HG02571 (cell line): ENCODE measurements at regions not wholly inside any gene's neighbourhood (a gene's known extent, or its start where the extent isn't known, plus 50 kb on each side); places are given as distances from the start of the nearest gene placed in this dataset.
"Not testable (repeated sequence)": the region's sequence is repeated elsewhere in the genome, so short reads cannot be mapped to it uniquely, and the experiment has no call there.

Source experiments
- ATAC-seq: cut with Tn5 transposase; IDR thresholded peaks from one replicate; pipeline ENCODE4 v1.9.1; 2021; ENCODE audit warnings: mild to moderate bottlenecking, moderate library complexity; ENCODE audit not compliant: unreplicated experiment

- not testable (repeated sequence) for ATAC-seq
Observed at GRCh38 chr11:67779189-67779875, 104.9 kb upstream of the ALDH3B2 start.

GRCh38 chr11:67776852-67777520, 102.6 kb upstream of the ALDH3B2 start:
- no peak for ATAC-seq

- ATAC-seq, result not testable (repeated sequence)
Observed at GRCh38 chr11:67774175-67774574, 99.8 kb upstream of the ALDH3B2 start.

GRCh38 chr11:67768001-67768730, 93.7 kb upstream of the ALDH3B2 start:
- not testable (repeated sequence) for ATAC-seq

GRCh38 chr11:67761211-67761610, 86.8 kb upstream of the ALDH3B2 start:
- not testable (repeated sequence) for ATAC-seq

- ATAC-seq, result not testable (repeated sequence)
Observed at GRCh38 chr11:67759321-67759720, 84.9 kb upstream of the ALDH3B2 start.

- not testable (repeated sequence) for ATAC-seq
Observed at GRCh38 chr11:67758467-67758866, 84.0 kb upstream of the ALDH3B2 start.

- not testable (repeated sequence) for ATAC-seq
Observed at GRCh38 chr11:67758009-67758408, 83.6 kb upstream of the ALDH3B2 start.

GRCh38 chr11:67753820-67754219, 79.4 kb upstream of the ALDH3B2 start:
- not testable (repeated sequence) for ATAC-seq

GRCh38 chr11:67745181-67745726, 70.8 kb upstream of the ALDH3B2 start:
- no peak for ATAC-seq

- not testable (repeated sequence) for ATAC-seq
Observed at GRCh38 chr11:67744231-67744630, 69.8 kb upstream of the ALDH3B2 start.

- ATAC-seq, result not testable (repeated sequence)
Observed at GRCh38 chr11:67738231-67738630, 63.8 kb upstream of the ALDH3B2 start.

- ATAC-seq, result not testable (repeated sequence)
Observed at GRCh38 chr11:67737562-67738080, 63.2 kb upstream of the ALDH3B2 start.

- ATAC-seq, result no peak
Observed at GRCh38 chr11:67732045-67732787, 57.8 kb upstream of the ALDH3B2 start.

- ATAC-seq, result no peak
Observed at GRCh38 chr11:67731583-67731982, 57.2 kb upstream of the ALDH3B2 start.

GRCh38 chr11:67728163-67728571, 53.7 kb upstream of the ALDH3B2 start:
- ATAC-seq, result not testable (repeated sequence)

GRCh38 chr11:67727066-67728040, 52.9 kb upstream of the ALDH3B2 start:
- not testable (repeated sequence) for ATAC-seq
